MM.1S (cell line): ENCODE measurements at regions not wholly inside any gene's neighbourhood (a gene's known extent, or its start where the extent isn't known, plus 50 kb on each side); places are given as distances from the start of the nearest gene placed in this dataset.

Experiments used
- DNase-seq: peaks from one replicate; pipeline ENCODE4 v3.0.0-alpha.2; 2015
- H2AFZ ChIP-seq: fragments of 300-600 bp; sonication (generic); 2 replicates; pipeline ENCODE4 v1.6.0; 2016; ENCODE audit warnings: antibody characterized with exemption, low read length
- H3F3A ChIP-seq: fragments of 300-600 bp; sonication (generic); 2 replicates; pipeline ENCODE4 v1.6.1; 2016; ENCODE audit warnings: mild to moderate bottlenecking, antibody characterized with exemption, low read length, moderate library complexity, mixed read lengths; ENCODE audit not compliant: insufficient read depth
- H3K27ac ChIP-seq: fragments of 300-600 bp; sonication (generic); 2 replicates; pipeline ENCODE4 v1.5.1; 2016; ENCODE audit warnings: mild to moderate bottlenecking, low read length
- H3K27me3 ChIP-seq: fragments of 300-600 bp; sonication (generic); replicated peaks from 2 replicates; pipeline ENCODE4 v1.6.0; 2016; ENCODE audit warnings: low read length; ENCODE audit not compliant: insufficient read depth
- H3K36me3 ChIP-seq: fragments of 300-600 bp; sonication (generic); replicated peaks from 2 replicates; pipeline ENCODE4 v1.6.1; 2016; ENCODE audit warnings: mild to moderate bottlenecking, low read length, mixed read lengths; ENCODE audit not compliant: insufficient read depth
- H3K4me1 ChIP-seq: fragments of 300-600 bp; sonication (generic); 2 replicates; pipeline ENCODE4 v1.6.1; 2016; ENCODE audit warnings: low read length, mixed read lengths
- H3K4me2 ChIP-seq: fragments of 300-600 bp; sonication (generic); 2 replicates; pipeline ENCODE4 v1.6.0; 2016; ENCODE audit warnings: low read depth, low read length
- H3K4me3 ChIP-seq: fragments of 300-600 bp; sonication (generic); 2 replicates; pipeline ENCODE4 v1.5.1; 2016; ENCODE audit warnings: low read length, mixed read lengths
- H3K79me2 ChIP-seq: fragments of 300-600 bp; sonication (generic); 2 replicates; pipeline ENCODE4 v1.6.1; 2016; ENCODE audit warnings: mixed run types, low read length, mixed read lengths
- H3K9ac ChIP-seq: fragments of 300-600 bp; sonication (generic); 2 replicates; pipeline ENCODE4 v1.6.1; 2016; ENCODE audit warnings: low read length, mixed read lengths
- H3K9me2 ChIP-seq: fragments of 300-600 bp; sonication (generic); replicated peaks from 2 replicates; pipeline ENCODE4 v1.6.1; 2016; ENCODE audit warnings: mild to moderate bottlenecking, low read length, mixed read lengths; ENCODE audit not compliant: insufficient read depth
- H3K9me3 ChIP-seq: fragments of 300-600 bp; sonication (generic); replicated peaks from 2 replicates; pipeline ENCODE4 v1.6.1; 2016; ENCODE audit warnings: mild to moderate bottlenecking, low read length, mixed read lengths; ENCODE audit not compliant: insufficient read depth
- H4K20me1 ChIP-seq: fragments of 300-600 bp; sonication (generic); 2 replicates; pipeline ENCODE4 v1.6.1; 2016; ENCODE audit warnings: mild to moderate bottlenecking, low read length, moderate library complexity, mixed read lengths; ENCODE audit not compliant: insufficient read depth
- CTCF ChIP-seq: fragments of 300-600 bp; sonication (generic); IDR thresholded peaks from 2 replicates; pipeline ENCODE4 v1.5.1; 2016; ENCODE audit warnings: antibody characterized with exemption, low read length, mixed read lengths
- EZH2 ChIP-seq: fragments of 300-600 bp; sonication (generic); optimal IDR thresholded peaks from 2 replicates; pipeline ENCODE3; 2017; ENCODE audit warnings: low read depth, mild to moderate bottlenecking, antibody characterized with exemption, low read length, mixed read lengths
- EZH2phosphoT487 ChIP-seq: fragments of 300-600 bp; sonication (generic); IDR thresholded peaks from 2 replicates; pipeline ENCODE4 v1.6.1; 2018; ENCODE audit warnings: antibody characterized with exemption, low read length

GRCh38 chr1:216890871-216891270 lies 167.6 kb upstream of the ESRRG start:
- Histone ChIP-seq H4K20me1 (no peaks in the 10 kb centered on the region), H3K27me3 (no peaks in the 10 kb centered on the region), H3K4me2 (no peak overlapping the region), H2AFZ (no peak overlapping the region), H3K9me3 (no peaks in the 10 kb centered on the region), H3K9me2 (no peaks in the 10 kb centered on the region), H3K4me1 (no peaks in the 10 kb centered on the region), H3K27ac (no peak overlapping the region), H3K4me3 (no peak overlapping the region), H3K9ac (no peak overlapping the region), H3F3A (no peaks in the 10 kb centered on the region), H3K79me2 (no peaks in the 10 kb centered on the region), H3K36me3 (no peaks in the 10 kb centered on the region)
- DNase-seq = no peak
- TF ChIP-seq EZH2phosphoT487 (no peak), CTCF (no peak), EZH2 (no peak)

DNA sequence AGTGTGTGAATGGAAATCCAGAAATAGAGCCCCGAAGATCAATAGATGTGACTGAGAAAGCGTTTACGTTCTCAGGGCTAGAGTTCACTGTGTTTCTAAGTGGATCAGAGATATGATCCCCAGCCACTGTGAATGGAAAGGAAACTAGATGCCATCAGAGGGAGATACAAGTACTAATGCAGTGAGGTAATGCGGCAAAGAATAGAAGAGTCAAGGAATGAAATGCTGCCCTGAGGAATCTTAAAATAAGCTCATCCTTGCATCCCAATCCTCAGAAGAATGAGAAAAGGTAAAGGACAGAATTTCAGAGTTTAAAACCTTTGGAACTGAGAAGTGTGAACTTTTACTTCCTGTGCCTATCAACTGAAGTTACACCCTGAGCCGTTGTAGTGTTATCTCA lies 165.5 kb upstream of the ESRRG start:
- TF ChIP-seq CTCF = no peak
- TF ChIP-seq EZH2 = no peak
- no peak for TF ChIP-seq EZH2phosphoT487
- Histone ChIP-seq H3K9me2 (no peaks in the 10 kb centered on the region), H3K36me3 (no peaks in the 10 kb centered on the region), H3K79me2 (no peaks in the 10 kb centered on the region), H3F3A (no peaks in the 10 kb centered on the region), H4K20me1 (no peaks in the 10 kb centered on the region), H2AFZ (no peak overlapping the region), H3K4me2 (no peak overlapping the region), H3K4me3 (no peak overlapping the region), H3K27ac (no peak overlapping the region), H3K27me3 (no peaks in the 10 kb centered on the region), H3K4me1 (no peaks in the 10 kb centered on the region), H3K9ac (no peak overlapping the region), H3K9me3 (no peaks in the 10 kb centered on the region)
- no peak for DNase-seq

DNA sequence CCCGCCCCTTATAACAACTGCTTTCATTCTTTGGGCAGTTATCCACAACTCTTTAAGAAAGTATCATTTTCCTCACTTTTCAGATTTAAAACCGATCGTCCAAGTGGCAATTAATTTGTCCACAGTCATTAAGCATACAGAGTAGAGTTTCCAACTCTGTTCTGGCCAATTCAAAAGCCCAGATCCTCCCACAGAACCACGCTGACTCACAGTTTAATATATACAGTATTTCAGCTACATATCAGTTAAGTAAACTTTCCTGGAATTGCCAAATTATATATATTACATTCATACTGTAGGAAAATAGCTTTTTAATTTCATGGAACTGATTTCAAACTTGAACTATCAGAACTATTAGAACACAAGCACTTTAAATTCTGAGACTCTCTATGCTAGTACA lies 163.8 kb upstream of the ESRRG start:
- no peaks in the 10 kb centered on the region for H3K79me2 ChIP-seq
- TF ChIP-seq CTCF = no peak
- TF ChIP-seq EZH2phosphoT487 = no peak
- no peak for TF ChIP-seq EZH2
- H3K4me3 ChIP-seq = no peak overlapping the region
- H3K27ac ChIP-seq = no peak overlapping the region
- no peak overlapping the region for H3K4me2 ChIP-seq
- no peaks in the 10 kb centered on the region for H3K27me3 ChIP-seq
- H3F3A ChIP-seq = no peaks in the 10 kb centered on the region
- no peak overlapping the region for H2AFZ ChIP-seq
- H4K20me1 ChIP-seq = no peaks in the 10 kb centered on the region
- no peak overlapping the region for H3K9ac ChIP-seq
- no peaks in the 10 kb centered on the region for H3K4me1 ChIP-seq
- H3K36me3 ChIP-seq = no peaks in the 10 kb centered on the region
- H3K9me2 ChIP-seq = no peaks in the 10 kb centered on the region
- no peaks in the 10 kb centered on the region for H3K9me3 ChIP-seq
- DNase-seq = no peak
